ENCODE measurements at regions not wholly inside any gene's neighbourhood (a gene's known extent, or its start where the extent isn't known, plus 50 kb on each side); places are given as distances from the start of the nearest gene placed in this dataset.
"Not testable (repeated sequence)": the region's sequence is repeated elsewhere in the genome, so short reads cannot be mapped to it uniquely, and the experiment has no call there.

DNA sequence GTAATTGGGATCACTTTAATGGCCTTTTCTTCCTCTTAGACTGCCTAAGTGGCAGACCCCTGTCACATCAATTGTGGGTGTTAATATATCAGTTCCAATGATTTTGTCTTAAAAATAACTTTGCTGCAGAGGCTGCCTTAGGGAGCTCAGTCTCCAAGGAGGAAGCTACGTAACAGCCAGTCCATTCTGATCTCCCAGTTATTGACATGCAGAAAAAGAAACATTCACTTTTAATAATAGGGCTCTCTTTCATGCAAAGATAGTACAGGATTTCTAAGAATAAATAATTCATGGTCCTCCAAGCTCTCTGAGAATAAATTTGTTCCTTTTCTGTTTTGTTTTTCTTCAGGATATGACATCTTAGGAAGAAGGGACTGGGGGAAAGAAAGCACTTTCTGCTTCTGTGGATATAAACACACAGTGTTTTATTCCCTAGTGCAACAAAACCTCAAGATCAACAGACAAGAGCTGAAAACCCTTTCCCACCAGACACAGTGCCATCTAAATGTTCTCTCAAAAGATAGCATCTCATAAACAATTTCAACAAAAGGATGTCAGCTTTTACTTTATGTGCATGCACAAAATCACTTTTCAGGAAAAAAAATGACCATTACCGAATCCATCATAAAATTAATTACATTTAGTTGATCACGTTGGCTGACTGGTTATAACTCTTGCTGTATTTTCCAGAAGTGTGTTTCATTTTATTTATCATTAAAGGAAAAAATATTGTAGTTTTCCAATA lies 372.4 kb upstream of the SLC7A11 start:
- no peak for DNase-seq (ENCODE audit: low spot score)

DNA sequence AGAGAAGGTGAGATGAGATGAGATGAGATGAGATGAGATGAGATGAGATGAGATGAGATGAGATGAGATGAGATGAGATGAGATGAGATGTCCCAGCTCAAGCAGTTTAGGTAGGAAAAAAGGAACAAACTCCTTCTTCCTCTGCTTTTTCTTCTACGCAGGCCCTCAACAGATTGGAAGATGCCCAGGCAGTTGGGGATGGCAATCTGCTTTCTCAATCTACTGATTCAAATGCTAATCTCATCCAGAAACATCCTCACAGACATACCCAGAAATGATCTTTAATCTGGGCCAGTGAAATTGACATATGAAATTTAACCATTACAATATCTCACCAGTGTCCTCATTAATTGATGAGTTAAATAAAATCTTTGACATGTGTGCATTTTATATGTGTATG lies 370.3 kb upstream of the SLC7A11 start:
- no peak for DNase-seq (ENCODE audit: low spot score)

DNA sequence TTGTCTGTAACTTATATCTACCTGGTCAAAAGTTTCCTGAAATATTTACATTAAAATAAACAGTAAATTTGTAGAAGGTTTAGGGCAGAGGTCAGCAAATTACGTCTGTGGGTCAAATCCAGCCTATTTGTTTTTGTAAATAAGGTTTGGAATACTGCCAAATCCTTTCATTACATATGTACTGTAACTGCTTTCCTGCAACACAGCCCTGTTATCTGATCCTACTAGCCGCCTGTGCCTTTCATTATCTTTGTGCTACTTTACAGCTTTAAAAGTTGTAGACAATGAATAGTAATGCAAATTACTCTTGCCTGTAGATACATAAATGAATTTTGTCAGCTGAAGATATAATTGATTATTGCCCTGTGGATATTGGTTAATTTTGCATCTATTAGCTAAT lies 369.6 kb upstream of the SLC7A11 start:
- DNase-seq (ENCODE audit: low spot score): no peak

DNA sequence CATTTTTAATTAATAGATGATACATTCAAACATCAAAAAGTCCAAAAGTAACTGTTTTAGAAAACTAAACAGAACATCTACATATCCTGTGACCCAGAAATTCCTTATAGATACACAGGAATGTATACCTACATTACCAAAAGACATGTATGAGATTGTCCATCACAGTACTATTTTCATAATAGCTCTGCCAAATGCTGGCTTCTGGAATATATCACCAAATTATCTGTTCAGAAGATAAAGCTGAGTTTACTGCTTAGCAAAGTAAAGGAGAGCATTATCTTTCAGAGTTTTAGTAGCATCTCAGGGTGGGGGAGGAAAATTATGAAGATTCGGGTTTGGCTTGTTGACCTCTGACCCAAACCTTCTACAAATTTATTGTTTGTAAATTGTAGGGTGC lies 368.9 kb upstream of the SLC7A11 start:
- DNase-seq (ENCODE audit: low spot score): no peak

DNA sequence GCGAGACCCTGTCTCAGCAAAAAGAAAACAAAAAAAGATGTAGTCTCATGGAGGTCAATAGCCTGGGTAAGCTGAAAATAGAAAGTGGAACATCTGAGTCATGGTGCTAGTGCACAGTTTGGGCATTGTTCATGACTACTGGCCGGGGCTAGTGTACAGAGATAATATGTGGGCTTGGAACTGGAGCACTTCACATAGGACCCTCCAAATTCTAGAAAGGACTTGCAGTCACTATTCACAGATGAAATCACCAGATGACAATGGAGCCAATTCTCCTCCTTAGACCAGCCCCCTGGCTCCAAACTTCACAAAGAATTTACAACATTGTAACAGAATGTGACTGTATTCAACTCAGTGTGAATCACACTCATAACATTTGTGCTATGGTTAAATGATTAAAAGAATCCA lies 367.8 kb upstream of the SLC7A11 start:
- DNase-seq (ENCODE audit: low spot score): peak; percentile 61

DNA sequence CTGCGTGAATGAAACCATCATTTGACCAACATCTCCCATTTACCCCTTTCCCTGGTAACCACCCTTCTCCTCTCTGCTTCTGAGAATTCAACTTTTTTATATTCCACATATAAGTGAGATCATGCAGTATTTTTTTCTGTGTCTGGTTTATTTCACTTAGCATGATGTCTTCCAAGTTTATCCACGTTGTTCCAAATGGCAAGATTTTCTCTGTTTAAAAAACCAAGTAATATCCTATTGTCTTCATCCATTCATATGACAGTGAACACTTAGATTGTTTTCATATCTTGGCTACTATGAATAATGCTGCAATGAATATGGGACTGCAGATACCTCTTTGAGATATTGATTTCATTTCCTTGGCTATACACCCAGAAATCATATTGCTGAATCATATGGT lies 362.4 kb upstream of the SLC7A11 start:
- no peak for DNase-seq (ENCODE audit: low spot score)

DNA sequence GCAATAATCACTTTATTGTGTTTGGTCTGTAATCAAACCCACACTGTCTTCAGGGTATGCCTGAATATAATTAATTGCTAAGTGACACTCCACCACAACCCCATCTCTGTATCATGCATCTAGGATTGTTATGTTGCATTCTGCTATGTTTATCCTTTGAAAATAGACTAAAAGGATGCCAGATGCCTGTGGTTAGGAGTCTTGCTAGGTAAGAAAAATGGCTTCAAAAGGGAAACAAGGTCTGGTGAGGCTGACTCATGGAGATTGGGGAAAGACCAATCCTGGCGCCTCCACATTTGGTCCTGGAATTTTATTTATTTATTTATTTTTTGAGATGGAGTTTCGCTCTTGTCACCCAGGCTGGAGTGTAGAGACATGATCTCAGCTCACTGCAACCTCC lies 360.5 kb upstream of the SLC7A11 start:
- peak; percentile 14 for DNase-seq (ENCODE audit: low spot score)

DNA sequence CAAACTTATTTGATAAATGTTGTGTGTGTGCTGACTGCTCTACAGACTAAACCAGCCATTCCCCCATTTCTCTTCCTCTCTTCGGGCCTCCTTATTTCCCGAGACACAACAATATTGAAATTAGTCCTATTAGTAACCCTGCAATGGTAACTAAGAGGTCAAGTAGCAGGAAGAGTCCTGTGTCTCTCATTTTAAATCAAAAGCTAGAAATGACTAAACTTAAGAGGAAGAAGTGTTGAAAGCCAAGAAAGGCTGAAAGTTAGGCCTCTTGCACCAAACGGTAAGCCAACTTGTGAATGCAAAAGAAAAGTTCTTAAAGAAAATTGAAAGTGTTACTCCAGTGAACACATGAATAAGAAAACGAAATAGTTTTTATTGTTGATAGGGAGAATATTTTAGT lies 357.8 kb upstream of the SLC7A11 start:
- DNase-seq (ENCODE audit: low spot score): no peak

DNA sequence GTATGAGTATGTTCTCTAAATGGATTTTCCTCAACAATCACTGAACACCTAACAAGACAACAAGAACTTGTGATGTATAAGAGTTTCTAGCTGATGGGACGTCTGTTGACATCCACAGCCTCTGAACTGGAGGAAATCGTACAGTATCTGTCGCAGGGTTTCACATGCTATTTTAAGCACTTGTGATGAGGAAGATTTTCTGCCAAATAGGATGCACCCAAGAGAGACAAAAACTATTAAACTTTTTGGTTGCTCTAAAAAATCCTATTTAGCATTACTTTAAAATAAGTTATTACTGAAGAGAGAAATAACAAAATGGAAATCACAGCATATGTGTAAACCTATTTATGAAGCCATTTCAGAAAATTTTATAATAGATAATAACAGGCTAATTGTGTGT lies 356.1 kb upstream of the SLC7A11 start:
- no peak for DNase-seq (ENCODE audit: low spot score)

DNA sequence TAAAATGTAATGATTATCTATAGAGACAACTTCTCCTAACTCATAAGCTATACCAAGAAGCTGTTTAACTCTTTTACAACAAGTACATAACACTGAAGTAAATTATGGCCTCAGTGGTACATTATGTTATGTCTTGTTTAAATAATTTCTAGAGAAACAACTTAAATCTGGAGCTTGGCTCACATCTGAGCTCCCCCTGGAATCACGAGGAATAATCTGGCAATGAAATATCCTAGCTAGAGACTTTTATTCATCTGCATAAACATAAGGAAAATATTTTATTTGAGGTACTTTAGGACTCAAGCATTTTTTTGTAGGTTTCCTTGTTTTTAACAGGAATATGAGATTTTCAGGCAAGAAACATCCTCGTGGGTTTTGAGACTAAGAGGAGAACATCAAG lies 354.7 kb upstream of the SLC7A11 start:
- DNase-seq (ENCODE audit: low spot score): no peak

DNA sequence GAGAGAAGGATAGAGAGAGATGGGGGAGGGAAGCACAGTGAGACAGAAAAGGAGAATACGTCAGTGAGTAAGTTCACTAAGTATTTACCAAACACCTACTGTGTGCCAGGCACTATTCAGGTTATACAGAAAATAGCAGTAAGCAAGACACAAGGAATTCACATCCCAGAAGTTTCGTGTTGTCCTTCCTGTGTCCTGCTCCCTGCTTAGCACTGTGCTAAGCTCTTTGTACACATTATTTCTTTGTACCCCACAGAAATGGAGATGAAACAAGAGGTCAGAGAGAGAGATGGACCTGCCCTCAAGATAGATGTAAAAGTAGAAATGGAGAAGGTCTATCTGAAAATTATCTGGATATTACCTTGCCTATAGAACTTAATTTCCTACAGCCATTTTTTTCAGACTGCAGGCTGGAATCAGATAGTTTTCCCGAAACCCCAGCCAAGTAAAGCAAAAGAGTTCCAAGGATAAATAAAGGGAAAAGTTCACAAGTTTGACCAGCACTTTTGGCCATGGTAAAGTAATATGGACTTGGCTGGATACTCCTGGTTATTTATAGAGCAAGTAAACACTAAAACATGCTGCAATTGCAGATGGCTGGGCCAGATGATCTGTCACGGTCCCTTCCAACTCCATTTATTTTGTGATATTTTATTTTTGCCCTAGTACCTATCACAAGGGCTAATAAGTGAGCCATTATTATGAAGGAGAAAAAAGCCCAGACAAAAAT lies 353.7 kb upstream of the SLC7A11 start:
- no peak for DNase-seq (ENCODE audit: low spot score)

DNA sequence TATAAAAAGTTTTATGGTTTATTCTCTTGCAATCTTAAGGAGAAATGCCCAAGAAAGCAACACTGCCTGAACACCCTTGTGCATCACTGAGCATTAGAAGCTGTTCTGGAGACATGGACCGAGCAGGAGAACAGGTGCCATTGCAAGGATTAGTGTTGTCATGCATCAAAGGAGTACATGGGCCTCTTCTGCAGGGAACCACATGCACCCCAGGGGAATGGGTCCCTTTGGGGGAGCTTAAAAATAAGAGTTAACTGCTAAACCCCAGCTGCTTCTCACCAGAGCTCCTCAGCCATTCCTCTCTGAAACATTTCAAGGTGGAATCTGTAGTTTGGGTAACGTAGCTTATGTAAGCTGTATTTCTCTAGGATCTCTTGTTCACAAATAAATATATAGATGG lies 353.0 kb upstream of the SLC7A11 start:
- no peak for DNase-seq (ENCODE audit: low spot score)

DNA sequence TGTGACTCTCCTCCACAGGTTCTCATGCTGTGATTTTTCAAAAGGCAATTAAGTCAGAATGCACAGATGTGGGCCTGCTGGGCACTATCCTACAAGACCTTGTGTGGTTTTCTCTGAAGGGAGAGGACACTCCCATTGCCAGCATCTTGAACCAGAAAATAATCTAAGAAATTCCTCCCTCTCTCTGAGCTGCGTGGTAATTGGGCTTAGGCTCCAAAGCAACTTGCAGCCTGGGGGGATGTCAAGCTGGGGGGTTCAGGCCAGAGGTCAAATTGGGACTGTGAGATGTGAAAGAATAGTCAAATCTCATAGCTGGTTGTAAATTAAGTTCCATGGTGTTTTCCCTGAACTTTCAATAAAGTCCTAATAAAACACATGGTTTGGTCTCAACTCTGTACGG lies 350.6 kb upstream of the SLC7A11 start:
- DNase-seq (ENCODE audit: low spot score): no peak

DNA sequence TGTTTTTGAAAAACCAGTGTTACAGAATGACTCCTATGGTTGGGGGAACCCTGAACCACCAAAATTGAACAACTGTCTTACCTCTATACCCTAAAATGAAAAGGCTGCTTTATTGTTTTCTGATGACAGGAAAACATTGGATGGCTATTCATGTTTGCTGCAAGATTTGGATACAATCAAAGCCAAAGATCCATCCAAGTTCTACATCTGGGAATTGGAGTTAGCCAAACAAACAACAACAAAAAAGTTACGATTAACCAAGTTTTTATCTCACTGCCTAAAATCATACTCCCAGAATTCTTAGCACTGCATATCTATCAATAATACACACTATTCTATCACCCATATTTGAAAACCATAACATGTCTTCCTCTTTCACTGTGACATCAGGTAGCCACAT lies 349.7 kb upstream of the SLC7A11 start:
- no peak for DNase-seq (ENCODE audit: low spot score)

DNA sequence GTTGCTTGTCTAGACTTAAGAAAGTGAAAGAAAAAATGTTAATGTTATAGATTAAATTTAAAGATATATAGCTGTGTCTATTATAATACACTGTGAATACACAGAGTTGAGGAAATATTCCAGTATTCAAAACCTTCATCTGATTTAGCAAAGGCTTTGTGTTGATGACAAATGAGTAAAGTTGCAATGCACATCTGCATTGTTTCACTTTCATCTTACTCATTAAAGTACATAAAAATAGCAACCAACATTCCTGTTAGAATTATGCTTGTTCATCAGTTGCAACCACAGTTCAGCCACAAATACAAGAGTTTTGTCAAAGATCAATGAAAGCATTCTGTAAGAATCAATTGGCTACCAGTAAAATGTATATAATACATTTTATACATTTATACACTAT lies 346.4 kb upstream of the SLC7A11 start:
- no peak for DNase-seq (ENCODE audit: low spot score)

DNA sequence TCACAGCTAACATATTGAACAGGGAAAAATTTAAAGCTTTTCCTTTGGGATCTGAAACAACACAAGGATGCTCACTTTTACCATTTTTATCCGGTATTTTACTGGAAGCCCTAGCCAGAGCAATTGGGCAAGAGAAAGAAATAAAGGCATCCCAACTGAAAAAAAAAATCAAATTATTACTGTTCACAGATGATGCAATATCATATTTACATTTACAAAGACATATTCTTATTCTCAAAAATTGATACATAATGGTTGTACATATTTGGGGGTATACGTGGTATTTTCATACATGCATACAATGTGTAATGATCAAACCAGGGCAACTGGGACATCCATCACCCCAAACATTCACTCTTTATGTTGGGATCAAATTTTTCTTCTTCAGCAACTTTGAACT lies 337.0 kb upstream of the SLC7A11 start:
- no peak for DNase-seq (ENCODE audit: low spot score)

DNA sequence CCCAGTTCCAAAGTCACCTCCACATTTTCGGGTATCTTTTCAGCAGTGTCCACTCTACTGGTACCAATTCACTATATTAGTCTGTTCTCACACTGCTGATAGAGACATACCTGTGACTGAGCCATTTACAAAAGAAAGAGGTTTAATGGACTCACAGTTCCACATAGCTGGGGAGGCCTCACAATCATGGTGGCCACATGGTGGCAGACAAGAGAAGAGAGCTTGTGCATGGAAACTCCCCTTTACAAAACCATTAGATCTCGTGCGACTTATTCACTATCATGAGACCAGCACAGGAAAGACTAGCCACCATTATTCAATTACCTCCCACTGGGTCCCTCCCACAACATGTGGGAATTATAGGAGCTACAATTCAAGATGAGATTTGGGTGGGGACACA lies 335.7 kb upstream of the SLC7A11 start:
- not testable (repeated sequence) for DNase-seq (ENCODE audit: low spot score)

DNA sequence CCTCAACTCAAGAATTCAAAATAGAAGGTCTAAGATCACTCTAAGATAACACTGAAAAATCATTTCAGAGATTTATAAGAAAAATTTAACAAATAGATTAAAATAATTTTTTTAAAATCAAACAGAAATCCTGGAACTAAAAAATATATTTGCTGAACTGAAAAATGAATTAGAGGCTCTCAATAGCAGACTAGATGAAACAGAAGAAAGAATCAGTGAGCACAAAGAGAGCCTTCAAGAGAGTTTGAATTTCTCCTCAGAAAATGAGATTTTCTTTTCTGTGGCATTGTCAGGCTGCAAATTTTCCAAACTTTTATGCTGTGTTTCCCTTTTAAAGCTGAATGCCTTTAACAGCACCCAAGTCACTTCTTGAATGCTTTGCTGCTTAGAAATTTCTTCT lies 335.0 kb upstream of the SLC7A11 start:
- no peak for DNase-seq (ENCODE audit: low spot score)

DNA sequence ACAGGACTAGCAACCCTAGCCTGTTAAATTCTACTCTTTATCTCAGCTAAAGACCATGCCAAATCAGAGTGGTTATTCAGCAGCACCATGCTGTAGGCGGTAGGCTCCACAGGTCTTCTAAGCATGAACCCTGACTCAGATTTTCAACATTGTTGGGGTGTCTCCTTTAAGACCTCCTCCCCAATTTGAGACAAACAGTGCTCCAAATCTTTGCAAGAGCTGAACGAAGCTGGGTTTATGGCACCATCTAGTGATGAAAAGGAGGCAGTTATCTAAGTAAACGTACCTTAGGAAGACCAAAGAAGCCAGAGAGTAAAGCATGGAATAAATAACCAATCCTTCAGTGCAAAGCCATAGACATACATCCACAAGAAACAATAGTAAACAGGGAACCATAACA lies 334.5 kb upstream of the SLC7A11 start:
- DNase-seq (ENCODE audit: low spot score): peak; percentile 16

DNA sequence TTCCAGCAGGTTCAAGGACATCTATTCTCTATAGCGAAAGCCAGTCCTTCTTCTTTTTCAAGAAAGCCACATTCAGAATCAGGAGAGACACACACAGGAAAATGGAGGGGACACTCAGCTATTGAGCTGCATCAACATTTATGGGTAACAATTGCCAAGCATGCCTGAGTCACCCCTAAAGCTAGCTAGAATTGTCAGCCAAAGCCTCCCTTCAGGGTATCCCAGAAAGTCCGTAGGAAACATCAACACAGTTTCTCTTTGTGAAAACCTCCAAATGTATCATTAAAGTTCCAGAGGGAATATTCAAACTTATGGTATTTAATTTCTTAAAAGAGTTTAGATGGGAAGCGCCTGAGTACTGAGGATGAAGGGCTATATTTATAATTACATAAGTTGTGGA lies 331.1 kb upstream of the SLC7A11 start:
- DNase-seq (ENCODE audit: low spot score): no peak

DNA sequence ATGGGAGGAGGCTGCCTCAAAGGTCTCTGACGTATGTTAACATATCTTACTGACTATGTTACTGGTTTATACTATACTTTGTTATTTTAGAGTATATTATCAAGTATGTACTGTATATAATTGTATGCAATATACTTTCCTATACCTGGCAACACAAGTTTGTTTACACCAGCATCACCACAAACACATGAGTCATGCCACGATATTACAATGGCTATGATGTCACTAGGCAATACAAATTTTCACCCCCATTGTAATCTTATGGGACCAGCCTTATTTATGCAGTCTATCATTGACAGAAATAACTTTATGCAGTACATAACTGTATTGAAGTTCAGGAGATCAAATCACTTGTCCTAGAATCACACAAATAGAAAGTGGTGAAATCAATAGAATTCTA lies 329.9 kb upstream of the SLC7A11 start:
- no peak for DNase-seq (ENCODE audit: low spot score)

DNA sequence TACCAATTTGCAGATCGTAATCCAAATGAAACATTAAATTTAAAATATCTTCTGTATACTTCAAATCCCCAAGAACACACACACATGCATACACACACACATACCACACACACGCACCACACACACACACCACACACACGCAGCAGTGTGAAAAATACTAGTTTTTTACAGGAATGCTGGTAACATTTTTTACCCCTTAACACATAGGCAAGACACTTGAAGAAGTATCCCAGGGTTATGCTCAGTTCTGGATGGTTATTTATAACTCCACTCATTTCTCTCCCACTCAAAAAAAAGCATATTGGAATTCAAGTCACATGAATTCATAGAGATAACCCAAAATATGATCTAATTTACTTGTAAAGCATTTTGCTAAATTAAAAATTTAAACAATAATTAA lies 325.5 kb upstream of the SLC7A11 start:
- peak; percentile 39 for DNase-seq (ENCODE audit: low spot score)

DNA sequence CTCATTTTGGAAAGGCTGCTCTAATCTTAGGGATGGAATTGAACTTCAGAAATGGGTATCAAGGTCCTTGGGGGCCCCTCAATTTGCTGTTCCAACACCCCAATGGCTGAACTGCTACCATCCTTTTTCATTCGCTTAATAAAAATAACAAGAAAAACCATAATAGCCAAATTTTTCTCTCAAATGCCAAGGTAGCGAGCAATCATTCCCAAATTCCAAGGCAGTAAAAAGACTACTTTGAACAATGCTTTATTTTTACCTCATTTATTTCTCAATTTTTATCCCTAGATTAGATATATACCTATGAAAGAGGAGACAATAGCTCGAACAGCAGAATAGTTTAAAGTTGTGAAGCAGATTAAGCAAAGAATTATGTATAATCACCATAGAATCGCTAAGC lies 323.4 kb upstream of the SLC7A11 start:
- no peak for DNase-seq (ENCODE audit: low spot score)

DNA sequence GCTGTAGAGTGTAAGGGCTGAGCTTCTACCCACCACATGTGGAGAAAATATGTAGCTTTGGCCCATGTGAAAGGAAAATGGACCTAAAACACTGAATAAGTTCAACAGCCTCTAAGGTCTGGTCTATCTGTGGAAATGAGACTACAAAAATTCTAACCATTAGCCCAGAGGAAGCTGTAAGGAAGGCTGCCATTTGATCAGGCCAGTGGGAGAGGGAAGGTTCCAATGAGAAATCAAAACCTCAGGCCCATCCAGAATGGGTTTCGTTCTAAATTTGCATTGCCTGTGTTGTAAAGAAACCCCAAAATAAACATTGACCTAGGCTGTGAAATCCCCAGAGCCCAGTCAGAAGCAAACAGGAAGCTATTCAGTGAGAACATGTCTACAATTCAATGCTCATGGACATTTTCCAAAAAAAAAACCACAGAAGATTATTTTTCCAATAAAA lies 320.4 kb upstream of the SLC7A11 start:
- DNase-seq (ENCODE audit: low spot score): peak; percentile 62
